ENCODE measurements at regions not wholly inside any gene's neighbourhood (a gene's known extent, or its start where the extent isn't known, plus 50 kb on each side); places are given as distances from the start of the nearest gene placed in this dataset.
"Not testable (repeated sequence)": the region's sequence is repeated elsewhere in the genome, so short reads cannot be mapped to it uniquely, and the experiment has no call there.

- TF ChIP-seq CTCF (IDR thresholded peaks at IDR 0.05; ENCODE audit: borderline replicate concordance, insufficient read depth, low read depth, low read length), result no peak
These were observed 345.3 kb downstream of the TEX29 start for GRCh38 chr13:111665691-111666095.

GRCh38 chr13:111666164-111666776 lies 345.8 kb downstream of the TEX29 start:
- no peak for TF ChIP-seq CTCF (IDR thresholded peaks at IDR 0.05; ENCODE audit: borderline replicate concordance, insufficient read depth, low read depth, low read length)
- no peak overlapping the region for H3K4me3 ChIP-seq (ENCODE audit: low read depth, low read length)

More at GRCh38 chr13:111665691-111666095, 345.3 kb downstream of the TEX29 start:
- H3K4me3 ChIP-seq (ENCODE audit: low read depth, low read length), result no peak overlapping the region

GRCh38 chr13:111667757-111668156 lies 347.3 kb downstream of the TEX29 start:
- no peak for TF ChIP-seq CTCF (IDR thresholded peaks at IDR 0.05; ENCODE audit: borderline replicate concordance, insufficient read depth, low read depth, low read length)
- H3K4me3 ChIP-seq (ENCODE audit: low read depth, low read length), result no peak overlapping the region

- no peak overlapping the region for H3K4me3 ChIP-seq (ENCODE audit: low read depth, low read length)
- no peak for TF ChIP-seq CTCF (IDR thresholded peaks at IDR 0.05; ENCODE audit: borderline replicate concordance, insufficient read depth, low read depth, low read length)
These were observed 348.0 kb downstream of the TEX29 start for GRCh38 chr13:111668451-111668850.

GRCh38 chr13:111672198-111672597 lies 351.8 kb downstream of the TEX29 start:
- not testable (repeated sequence) for H3K4me3 ChIP-seq (ENCODE audit: low read depth, low read length)

- H3K4me3 ChIP-seq (ENCODE audit: low read depth, low read length), result not testable (repeated sequence)
These were observed 357.9 kb downstream of the TEX29 start for GRCh38 chr13:111678120-111678882.

GRCh38 chr13:111679645-111680044 lies 359.2 kb downstream of the TEX29 start:
- not testable (repeated sequence) for H3K4me3 ChIP-seq (ENCODE audit: low read depth, low read length)

GRCh38 chr13:111680100-111680499 lies 359.7 kb downstream of the TEX29 start:
- not testable (repeated sequence) for H3K4me3 ChIP-seq (ENCODE audit: low read depth, low read length)

- not testable (repeated sequence) for H3K4me3 ChIP-seq (ENCODE audit: low read depth, low read length)
These were observed 371.6 kb downstream of the TEX29 start for GRCh38 chr13:111692028-111692427.

GRCh38 chr13:111696121-111696520 lies 370.8 kb upstream of the SOX1 start:
- not testable (repeated sequence) for H3K4me3 ChIP-seq (ENCODE audit: low read depth, low read length)

- H3K4me3 ChIP-seq (ENCODE audit: low read depth, low read length), result not testable (repeated sequence)
These were observed 364.9 kb upstream of the SOX1 start for GRCh38 chr13:111702059-111702458.
